PC-3 (cell line): ENCODE measurements at regions not wholly inside any gene's neighbourhood (a gene's known extent, or its start where the extent isn't known, plus 50 kb on each side); places are given as distances from the start of the nearest gene placed in this dataset.

Experiments
- ATAC-seq: fragments of 200-7000 bp; cut with Tn5 transposase; 2 replicates; pipeline ENCODE4 v1.9.1; 2020; ENCODE audit warnings: mild to moderate bottlenecking, moderate library complexity
- BruUV-seq: library from RNA; stranded (reverse); fragments of 400-500 nt; replicated peaks from 2 replicates; lab custom pipeline; 2021; lab: Mats Ljungman, UMichigan
- CTCF ChIA-PET: fragments of 300-600 bp; sonication (Branson Sonifier 250); formaldehyde crosslinking; loops from one replicate; lab custom pipeline; 2022; ENCODE audit warnings: antibody characterized with exemption; lab: Charles Lee
- POLR2A ChIA-PET: fragments of 300-600 bp; sonication (Branson Sonifier 250); formaldehyde crosslinking; loops from one replicate; lab custom pipeline; 2022; ENCODE audit warnings: antibody characterized with exemption; ENCODE audit not compliant: unreplicated experiment; lab: Charles Lee
- DNase-seq: peaks from one replicate; pipeline ENCODE4 v3.0.0-alpha.2; 2015
- H2AFZ ChIP-seq: fragments of 300-600 bp; sonication (generic); 2 replicates; pipeline ENCODE4 v1.6.0; 2016; ENCODE audit warnings: antibody characterized with exemption, low read length
- H3F3A ChIP-seq: fragments of 300-600 bp; sonication (generic); one replicate; pipeline ENCODE4 v1.6.0; 2017; ENCODE audit warnings: antibody characterized with exemption, low read length, control low read depth, mild to moderate bottlenecking; ENCODE audit not compliant: unreplicated experiment
- H3K27ac ChIP-seq: fragments of 300-600 bp; sonication (generic); 2 replicates; pipeline ENCODE4 v1.5.1; 2016; ENCODE audit warnings: mild to moderate bottlenecking, low read length
- H3K27me3 ChIP-seq: fragments of 300-600 bp; sonication (generic); 2 replicates; pipeline ENCODE4 v1.6.1; 2016; ENCODE audit warnings: low read length, mixed read lengths
- H3K36me3 ChIP-seq: fragments of 300-600 bp; sonication (generic); 2 replicates; pipeline ENCODE4 v1.6.1; 2016; ENCODE audit warnings: low read depth, mixed run types, low read length, mixed read lengths
- H3K4me1 ChIP-seq: fragments of 300-600 bp; sonication (generic); 2 replicates; pipeline ENCODE4 v1.5.1; 2016; ENCODE audit warnings: low read length; ENCODE audit not compliant: insufficient read depth
- H3K4me2 ChIP-seq: fragments of 300-600 bp; sonication (generic); 2 replicates; pipeline ENCODE4 v1.6.0; 2016; ENCODE audit warnings: low read length
- H3K4me3 ChIP-seq: fragments of 300-600 bp; sonication (generic); 2 replicates; pipeline ENCODE4 v1.5.1; 2016; ENCODE audit warnings: mild to moderate bottlenecking, low read length, mixed read lengths
- H3K79me2 ChIP-seq: fragments of 300-600 bp; sonication (generic); 2 replicates; pipeline ENCODE4 v1.6.1; 2017; ENCODE audit warnings: low read length, mixed read lengths
- H3K9ac ChIP-seq: fragments of 300-600 bp; sonication (generic); 2 replicates; pipeline ENCODE4 v1.6.0; 2016; ENCODE audit warnings: mild to moderate bottlenecking, low read length
- H3K9me2 ChIP-seq: fragments of 300-600 bp; sonication (generic); replicated peaks from 2 replicates; pipeline ENCODE4 v1.6.1; 2016; ENCODE audit warnings: mixed run types, low read length, mixed read lengths
- H3K9me3 ChIP-seq: fragments of 300-600 bp; sonication (generic); 2 replicates; pipeline ENCODE4 v1.6.1; 2016; ENCODE audit warnings: low read length, mixed read lengths
- H4K20me1 ChIP-seq: fragments of 300-600 bp; sonication (generic); 2 replicates; pipeline ENCODE4 v1.6.1; 2016; ENCODE audit warnings: low read length, mixed read lengths
- EZH2 ChIP-seq: fragments of 300-600 bp; sonication (generic); IDR thresholded peaks from one replicate; pipeline ENCODE4 v1.6.1; 2017; ENCODE audit warnings: antibody characterized with exemption, mild to moderate bottlenecking, low read length; ENCODE audit not compliant: unreplicated experiment
- EZH2phosphoT487 ChIP-seq: fragments of 300-600 bp; sonication (generic); IDR thresholded peaks from 2 replicates; pipeline ENCODE4 v1.6.1; 2018; ENCODE audit warnings: mild to moderate bottlenecking, antibody characterized with exemption, low read length, borderline replicate concordance
- intact Hi-C: fragments of 100-400 bp; cut with micrococcal nuclease; formaldehyde crosslinking; loops from 2 replicates; pipeline ENCODE4 v1.9.0; 2023
- TF ChIP-seq, protein P1 (sequence below): fragments of 300-600 bp; sonication (generic); conservative IDR thresholded peaks from 2 replicates; pipeline ENCODE4 v1.5.1; 2017; ENCODE audit warnings: antibody characterized with exemption, low read depth, mild to moderate bottlenecking, low read length

DNA sequence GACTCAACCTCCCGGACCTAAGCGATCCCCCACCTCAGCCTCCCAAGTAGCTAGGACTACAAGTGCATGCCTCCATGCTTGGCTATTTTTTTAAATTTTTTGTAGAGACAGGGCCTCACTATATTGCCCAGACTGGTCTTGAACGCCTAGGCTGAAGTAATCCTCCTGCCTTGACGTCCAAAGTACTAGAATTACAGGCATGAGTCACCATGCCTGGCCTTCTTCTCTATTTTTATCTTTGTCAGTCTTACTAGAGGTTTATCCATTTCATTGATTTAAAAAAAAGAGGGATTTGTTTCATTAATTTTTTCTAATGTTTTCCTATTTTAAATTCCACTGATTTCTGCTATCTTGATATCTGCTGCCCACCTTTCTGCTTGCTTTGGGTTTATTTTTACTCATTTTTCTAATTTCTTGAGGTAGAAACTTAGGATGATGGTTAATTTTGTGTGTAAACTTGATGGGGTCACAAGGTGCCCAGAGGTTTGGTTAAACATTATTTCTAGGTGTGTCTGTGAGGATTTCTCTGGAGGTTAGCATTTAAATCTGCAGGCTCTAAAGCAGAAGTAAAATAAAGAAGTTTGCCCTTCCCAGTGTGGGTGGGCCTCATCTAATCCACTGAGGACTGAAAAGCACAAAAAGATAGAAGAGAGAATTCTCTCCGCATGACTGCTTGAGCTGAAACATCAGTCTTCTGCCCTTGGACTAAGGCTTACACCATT is 116.2 kb upstream of the DCLK2 start:
- Histone ChIP-seq H3K4me2 (no peak overlapping the region), H3K27ac (no peak overlapping the region), H3K9me2 (no peaks in the 10 kb centered on the region), H3K27me3 (no peaks in the 10 kb centered on the region), H3K9ac (no peak overlapping the region), H3K4me1 (no peaks in the 10 kb centered on the region), H3K79me2 (no peaks in the 10 kb centered on the region), H3F3A (no peaks in the 10 kb centered on the region), H4K20me1 (no peaks in the 10 kb centered on the region), H3K36me3 (no peaks in the 10 kb centered on the region), H2AFZ (no peak overlapping the region), H3K9me3 (no peaks in the 10 kb centered on the region), H3K4me3 (no peak overlapping the region)
- CTCF ChIA-PET, result no interaction called here
- intact Hi-C loops, result no loop called here
- BruUV-seq, result no TSS peak
- TF ChIP-seq, protein P1, sequence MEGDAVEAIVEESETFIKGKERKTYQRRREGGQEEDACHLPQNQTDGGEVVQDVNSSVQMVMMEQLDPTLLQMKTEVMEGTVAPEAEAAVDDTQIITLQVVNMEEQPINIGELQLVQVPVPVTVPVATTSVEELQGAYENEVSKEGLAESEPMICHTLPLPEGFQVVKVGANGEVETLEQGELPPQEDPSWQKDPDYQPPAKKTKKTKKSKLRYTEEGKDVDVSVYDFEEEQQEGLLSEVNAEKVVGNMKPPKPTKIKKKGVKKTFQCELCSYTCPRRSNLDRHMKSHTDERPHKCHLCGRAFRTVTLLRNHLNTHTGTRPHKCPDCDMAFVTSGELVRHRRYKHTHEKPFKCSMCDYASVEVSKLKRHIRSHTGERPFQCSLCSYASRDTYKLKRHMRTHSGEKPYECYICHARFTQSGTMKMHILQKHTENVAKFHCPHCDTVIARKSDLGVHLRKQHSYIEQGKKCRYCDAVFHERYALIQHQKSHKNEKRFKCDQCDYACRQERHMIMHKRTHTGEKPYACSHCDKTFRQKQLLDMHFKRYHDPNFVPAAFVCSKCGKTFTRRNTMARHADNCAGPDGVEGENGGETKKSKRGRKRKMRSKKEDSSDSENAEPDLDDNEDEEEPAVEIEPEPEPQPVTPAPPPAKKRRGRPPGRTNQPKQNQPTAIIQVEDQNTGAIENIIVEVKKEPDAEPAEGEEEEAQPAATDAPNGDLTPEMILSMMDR, result no peak
- POLR2A ChIA-PET, result no interaction called here
- DNase-seq, result peak; percentile 7
- peak; percentile 43; the same call in 1 of the 2 replicates for ATAC-seq

DNA sequence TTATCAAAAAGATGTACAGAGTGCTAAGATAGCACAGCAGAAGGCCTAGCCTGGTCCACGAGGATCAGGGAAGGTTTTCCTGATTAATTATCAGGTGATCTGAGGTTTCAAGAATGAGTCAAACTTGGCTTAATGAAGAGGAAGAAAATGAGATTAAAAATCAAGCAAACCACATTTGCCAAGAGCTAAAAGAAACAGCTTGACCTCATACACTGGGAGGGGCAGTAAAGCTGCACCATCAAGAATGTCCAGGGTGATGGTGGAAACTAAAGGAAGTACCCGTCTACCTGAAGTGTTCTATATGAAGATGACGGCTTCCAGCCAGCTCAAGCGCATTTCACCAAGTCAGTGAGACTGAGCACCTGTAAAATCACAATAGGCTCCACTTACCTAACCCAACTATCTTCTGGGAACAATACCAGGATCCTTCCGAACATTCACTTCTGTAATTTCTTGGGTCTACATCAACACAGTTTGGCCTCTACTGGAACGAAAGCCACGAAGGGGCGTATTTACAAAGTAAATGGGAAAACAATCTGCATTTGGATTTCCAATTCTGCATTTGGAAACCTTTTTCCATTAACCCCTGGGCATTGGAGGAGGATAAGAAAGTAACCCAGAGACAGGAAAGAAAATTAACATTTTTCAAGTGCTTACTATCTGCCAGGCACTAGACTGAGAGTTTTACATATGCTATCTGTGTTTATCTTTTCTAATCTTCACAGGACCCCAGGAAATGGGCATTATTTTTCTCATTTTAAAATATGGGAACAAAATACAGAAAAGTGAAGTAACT is 114.0 kb upstream of the DCLK2 start:
- DNase-seq (no peak), ATAC-seq (no peak)
- TF ChIP-seq EZH2 (no peak), EZH2phosphoT487 (no peak)
- TF ChIP-seq, protein P1, result no peak
- no peaks in the 10 kb centered on the region for H3K79me2 ChIP-seq
- no peaks in the 10 kb centered on the region for H4K20me1 ChIP-seq
- intact Hi-C loops, result no loop called here
- no TSS peak for BruUV-seq
- no peak overlapping the region for H3K4me2 ChIP-seq
- H3K9me2 ChIP-seq, result no peaks in the 10 kb centered on the region
- H2AFZ ChIP-seq, result no peak overlapping the region
- CTCF ChIA-PET, result no interaction called here
- no peaks in the 10 kb centered on the region for H3K4me1 ChIP-seq
- H3K4me3 ChIP-seq, result no peak overlapping the region
- no peaks in the 10 kb centered on the region for H3K36me3 ChIP-seq
- H3K9ac ChIP-seq, result no peak overlapping the region
- no peak overlapping the region for H3K27ac ChIP-seq
- H3K9me3 ChIP-seq, result no peaks in the 10 kb centered on the region
- POLR2A ChIA-PET, result no interaction called here
- H3F3A ChIP-seq, result no peaks in the 10 kb centered on the region
- H3K27me3 ChIP-seq, result no peaks in the 10 kb centered on the region

DNA sequence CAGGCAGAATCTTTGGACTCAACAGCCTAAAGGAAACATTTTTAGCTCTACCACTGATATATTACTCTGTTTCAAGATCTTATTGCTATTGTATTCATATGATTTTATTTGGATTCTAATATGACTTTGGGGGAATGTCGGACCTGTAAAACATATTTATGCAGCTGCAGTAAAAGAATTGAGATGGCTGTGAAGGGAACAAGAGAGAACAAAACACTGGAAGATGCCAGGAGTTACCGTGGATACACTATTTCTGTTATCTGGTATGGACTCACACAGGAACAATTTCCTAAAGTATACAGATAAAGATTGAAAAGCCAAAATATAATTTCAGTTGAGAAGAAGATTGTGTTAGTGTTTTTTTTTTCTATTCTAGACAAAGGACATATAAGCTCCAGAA is 113.0 kb upstream of the DCLK2 start:
- Histone ChIP-seq H3K36me3 (no peaks in the 10 kb centered on the region), H3K27ac (no peak overlapping the region), H3K9me2 (no peaks in the 10 kb centered on the region), H3K27me3 (no peaks in the 10 kb centered on the region), H3K9ac (no peak overlapping the region), H2AFZ (no peak overlapping the region), H3K79me2 (no peaks in the 10 kb centered on the region), H4K20me1 (no peaks in the 10 kb centered on the region), H3K4me3 (no peak overlapping the region), H3F3A (no peaks in the 10 kb centered on the region), H3K9me3 (no peaks in the 10 kb centered on the region), H3K4me1 (no peaks in the 10 kb centered on the region), H3K4me2 (no peak overlapping the region)
- ATAC-seq, result no peak
- no peak for DNase-seq
- CTCF ChIA-PET, result no interaction called here
- BruUV-seq, result no TSS peak
- no peak for TF ChIP-seq EZH2phosphoT487
- intact Hi-C loops, result no loop called here
- POLR2A ChIA-PET, result no interaction called here
